ENCODE measurements at regions not wholly inside any gene's neighbourhood (a gene's known extent, or its start where the extent isn't known, plus 50 kb on each side); places are given as distances from the start of the nearest gene placed in this dataset.
"Not testable (repeated sequence)": the region's sequence is repeated elsewhere in the genome, so short reads cannot be mapped to it uniquely, and the experiment has no call there.

- DNase-seq (ENCODE audit: low spot score); FAIRE-seq: not testable (repeated sequence)
Measured at GRCh38 chr15:24437735-24438134, 237.8 kb upstream of the NPAP1 start.

GRCh38 chr15:24477107-24478025 is 198.2 kb upstream of the NPAP1 start:
- not testable (repeated sequence) for FAIRE-seq; DNase-seq (ENCODE audit: low spot score)

GRCh38 chr15:24485885-24486567 is 189.5 kb upstream of the NPAP1 start:
- DNase-seq (ENCODE audit: low spot score); FAIRE-seq: not testable (repeated sequence)

GRCh38 chr15:24488164-24488907 is 187.2 kb upstream of the NPAP1 start:
- FAIRE-seq; DNase-seq (ENCODE audit: low spot score): not testable (repeated sequence)

DNA sequence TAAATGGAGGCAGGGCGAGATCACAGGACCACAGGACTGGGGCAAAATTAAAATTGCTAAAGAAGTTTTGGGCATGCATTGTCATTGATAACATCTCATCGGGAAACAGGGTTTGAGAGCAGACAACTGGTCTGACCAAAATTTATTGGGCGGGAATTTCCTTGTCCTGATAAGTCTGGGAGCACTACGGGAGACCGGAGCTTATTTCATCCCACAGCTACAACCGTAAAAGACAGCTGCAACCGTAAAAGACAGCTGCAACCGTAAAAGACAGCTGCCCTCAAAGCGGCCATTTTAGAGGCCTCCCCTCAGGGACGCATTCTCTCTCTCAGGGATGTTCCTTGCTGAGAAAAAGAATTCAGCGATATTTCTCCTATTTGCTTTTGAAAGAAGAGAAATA is 170.4 kb upstream of the NPAP1 start:
- FAIRE-seq, result not testable (repeated sequence)

GRCh38 chr15:24509714-24510113 is 165.9 kb upstream of the NPAP1 start:
- FAIRE-seq; DNase-seq (ENCODE audit: low spot score): not testable (repeated sequence)

More for the DNA sequence above, 170.4 kb upstream of the NPAP1 start:
- not testable (repeated sequence) for DNase-seq (ENCODE audit: low spot score)

DNA sequence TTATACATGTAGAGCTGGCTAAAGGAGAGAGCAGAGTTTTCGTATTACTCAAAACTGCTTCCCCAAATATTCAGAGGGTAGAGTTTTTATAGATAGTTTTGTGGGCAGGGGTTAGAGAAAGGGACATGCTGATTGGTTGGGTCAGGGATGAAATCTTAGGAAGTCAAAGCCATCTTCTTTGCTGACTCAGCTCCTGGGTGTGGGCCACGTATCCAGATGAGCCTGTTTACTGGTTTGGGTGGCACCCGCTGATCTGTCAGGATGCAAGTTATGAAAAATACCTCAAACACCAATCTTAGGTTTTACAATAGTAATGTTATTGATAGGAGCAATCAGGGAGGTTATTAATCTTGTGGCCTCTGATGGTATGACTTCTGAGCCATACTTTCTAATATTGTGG is 164.0 kb upstream of the NPAP1 start:
- DNase-seq (ENCODE audit: low spot score); FAIRE-seq: not testable (repeated sequence)

DNA sequence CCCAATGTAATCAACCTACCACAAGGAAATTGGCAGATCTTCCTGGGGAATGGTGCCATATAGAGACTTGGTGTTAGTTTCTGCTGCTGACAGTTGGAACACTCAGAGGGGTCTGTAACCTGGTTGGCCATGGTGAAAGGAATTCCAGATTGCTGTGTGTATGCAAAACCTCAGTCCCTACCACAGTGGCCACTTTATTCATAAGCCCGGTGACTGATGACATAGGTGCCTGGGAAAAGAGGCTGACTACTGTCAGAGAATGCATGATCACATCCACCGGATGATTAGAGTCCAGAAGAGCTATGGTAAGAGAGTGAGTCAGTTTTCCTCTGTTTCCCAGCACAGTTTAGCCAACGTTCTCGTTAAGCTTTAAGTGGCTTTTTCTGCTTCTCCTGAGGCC is 156.8 kb upstream of the NPAP1 start:
- not testable (repeated sequence) for FAIRE-seq; DNase-seq (ENCODE audit: low spot score)

GRCh38 chr15:24531235-24531634 is 144.3 kb upstream of the NPAP1 start:
- DNase-seq (ENCODE audit: low spot score); FAIRE-seq: not testable (repeated sequence)

- DNase-seq (ENCODE audit: low spot score); FAIRE-seq: not testable (repeated sequence)
Measured at GRCh38 chr15:24534032-24534431, 141.5 kb upstream of the NPAP1 start.

- FAIRE-seq; DNase-seq (ENCODE audit: low spot score): not testable (repeated sequence)
Measured at GRCh38 chr15:24557281-24557680, 118.3 kb upstream of the NPAP1 start.

DNA sequence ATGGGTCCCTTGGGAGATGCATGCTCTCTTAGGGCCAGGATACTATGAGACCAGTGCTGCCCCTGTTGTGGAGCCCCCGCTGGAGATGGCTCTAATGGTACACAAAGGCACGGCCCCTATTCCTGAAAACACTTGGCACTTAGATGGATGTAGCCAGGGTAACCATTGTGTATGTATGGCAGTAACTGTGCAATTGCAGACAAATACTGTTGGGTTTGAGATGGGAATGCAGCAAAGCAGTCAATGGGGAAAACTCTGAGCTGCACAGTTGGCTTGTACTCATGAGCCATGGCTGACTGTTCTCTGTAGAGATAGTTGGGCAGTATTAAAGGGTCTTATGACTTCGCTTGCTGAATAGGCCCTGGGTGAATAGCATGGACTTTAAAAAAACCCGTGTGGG is 67.9 kb upstream of the NPAP1 start:
- FAIRE-seq, result no peak
- DNase-seq (ENCODE audit: low spot score), result no peak

DNA sequence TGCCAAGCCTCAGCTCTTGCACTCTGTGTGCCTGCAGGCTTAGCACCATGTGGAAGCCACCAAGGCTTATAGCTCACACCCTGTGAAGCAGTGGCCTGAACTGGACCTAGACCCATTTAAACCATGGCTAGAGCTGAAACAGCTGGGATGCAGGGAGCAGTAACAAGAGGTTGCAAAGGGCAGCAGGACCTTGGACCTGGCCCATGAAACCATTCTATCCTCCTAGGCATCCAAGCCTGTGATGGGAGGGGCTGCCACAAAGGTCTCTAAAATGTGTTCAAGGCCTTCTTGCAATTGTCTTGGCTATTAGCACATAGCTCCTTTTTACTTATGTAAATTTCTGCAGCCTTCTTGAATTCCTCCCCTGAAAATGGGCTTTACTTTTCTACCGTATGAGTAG is 57.9 kb upstream of the NPAP1 start:
- no peak for DNase-seq (ENCODE audit: low spot score)
- no peak for FAIRE-seq

DNA sequence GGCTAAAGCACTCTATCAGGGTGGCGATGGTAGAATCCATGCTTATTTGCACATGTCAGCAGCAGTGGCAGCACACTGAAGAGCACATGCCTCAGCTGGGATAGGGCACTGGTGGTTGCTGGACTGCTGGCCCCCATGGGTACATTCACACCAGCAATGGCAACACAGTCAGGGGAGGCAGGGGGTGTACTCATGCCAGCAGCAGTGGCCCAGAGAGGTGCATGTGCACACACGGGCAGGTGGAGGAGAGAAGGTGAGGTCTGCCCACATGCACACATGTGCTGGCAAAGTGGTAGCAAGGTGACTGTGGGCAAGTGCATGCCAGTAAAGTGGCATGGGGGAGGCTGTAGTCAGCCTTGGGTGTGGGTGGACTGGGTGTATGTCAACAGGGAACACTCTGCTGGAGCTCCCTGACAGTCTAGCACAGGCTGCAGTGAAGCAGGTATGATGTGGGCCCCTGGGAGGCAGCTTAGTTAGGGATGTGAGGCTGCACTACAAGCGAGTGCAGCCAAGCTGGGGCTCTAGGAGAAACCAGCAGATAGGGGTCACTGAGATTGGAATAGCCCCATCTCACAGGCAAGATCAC is 53.9 kb upstream of the NPAP1 start:
- FAIRE-seq, result no peak
- DNase-seq (ENCODE audit: low spot score), result no peak
